ENCODE measurements at regions not wholly inside any gene's neighbourhood (a gene's known extent, or its start where the extent isn't known, plus 50 kb on each side); places are given as distances from the start of the nearest gene placed in this dataset.

DNA sequence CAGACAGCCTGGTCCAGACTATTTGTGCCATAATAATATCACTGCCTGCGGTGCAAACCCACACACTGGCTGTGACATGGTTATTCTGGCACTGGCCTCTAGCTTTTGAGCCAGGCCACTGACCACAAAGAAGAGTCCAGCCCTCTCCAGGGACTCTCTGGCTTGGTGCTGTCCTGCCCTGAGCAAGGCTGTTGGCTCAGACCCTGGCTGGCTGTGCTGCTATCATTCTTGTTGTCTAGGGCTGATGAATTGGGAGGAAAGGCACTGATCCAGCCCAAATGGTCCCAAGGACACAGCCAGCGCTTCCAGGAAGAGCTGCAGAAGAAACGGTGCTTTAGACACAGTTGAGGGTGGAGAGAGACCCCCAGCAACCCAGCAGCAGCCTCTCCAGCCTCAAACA is 80.8 kb downstream of the TMEM130 start:
- TF ChIP-seq CTCF (IDR thresholded peaks at IDR 0.05; ENCODE audit: poor library complexity, severe bottlenecking) (no peak), TAF1 (IDR thresholded peaks at IDR 0.05; ENCODE audit: low read depth) (no peak), POLR2AphosphoS5 (IDR thresholded peaks at IDR 0.05) (no peak), EP300 (conservative IDR thresholded peaks at IDR 0.05; ENCODE audit: poor library complexity, severe bottlenecking) (no peak), MXI1 (conservative IDR thresholded peaks at IDR 0.05; ENCODE audit: poor library complexity, severe bottlenecking) (no peak), SMC3 (conservative IDR thresholded peaks at IDR 0.05; ENCODE audit: poor library complexity) (no peak)

Measured in neural cell (in vitro differentiated cells).